ENCODE measurements at regions not wholly inside any gene's neighbourhood (a gene's known extent, or its start where the extent isn't known, plus 50 kb on each side); places are given as distances from the start of the nearest gene placed in this dataset.

GRCh38 chr2:128781166-128781565 is 462.5 kb upstream of the HS6ST1 start (continued):
- TF ChIP-seq REST (IDR thresholded peaks at IDR 0.05; ENCODE audit: low read depth, low read length) (no peak), USF1 (IDR thresholded peaks at IDR 0.05; ENCODE audit: borderline replicate concordance, low read depth) (no peak), JUND (IDR thresholded peaks at IDR 0.05) (no peak), CHD2 (IDR thresholded peaks at IDR 0.05; ENCODE audit: low read length, partially characterized antibody) (no peak)

GRCh38 chr2:128781585-128782385 is 463.1 kb upstream of the HS6ST1 start:
- no peak overlapping the region for H3K4me2 ChIP-seq
- no peaks in the 10 kb centered on the region for H3K9me3 ChIP-seq
- H3K79me2 ChIP-seq (ENCODE audit: insufficient read depth), result no peaks in the 10 kb centered on the region
- H3F3A ChIP-seq (replicated peaks; ENCODE audit: insufficient read depth), result no peaks in the 10 kb centered on the region
- H3K4me1 ChIP-seq (ENCODE audit: control insufficient read depth in 1 of 2, insufficient read depth in 2 of 2, low read depth in 1 of 2, low read length in 1 of 2), result peaks cover 0 to 2% of the 10 kb centered on the region in 2 experiments; a peak in 1 of 4 replicates
- TF ChIP-seq MAX (IDR thresholded peaks at IDR 0.05; ENCODE audit: low read depth) (no peak), TAF1 (IDR thresholded peaks at IDR 0.05; ENCODE audit: borderline replicate concordance, low read depth, low read length) (no peak), USF1 (IDR thresholded peaks at IDR 0.05; ENCODE audit: borderline replicate concordance, low read depth) (no peak), POLR2AphosphoS5 (IDR thresholded peaks at IDR 0.05; ENCODE audit: low read depth, low read length) (no peak), MEF2A (IDR thresholded peaks at IDR 0.05; ENCODE audit: borderline replicate concordance, low read depth) (no peak), REST (IDR thresholded peaks at IDR 0.05; ENCODE audit: low read depth, low read length) (no peak), SMC3 (IDR thresholded peaks at IDR 0.05; ENCODE audit: low read depth, low read length) (no peak), RCOR1 (IDR thresholded peaks at IDR 0.05; ENCODE audit: low read length) (no peak), FOXM1 (IDR thresholded peaks at IDR 0.05; ENCODE audit: low read depth) (no peak), SIN3A (IDR thresholded peaks at IDR 0.05; ENCODE audit: borderline replicate concordance, low read depth, low read length) (no peak), TEAD4 (IDR thresholded peaks at IDR 0.05; ENCODE audit: borderline replicate concordance, insufficient read depth) (no peak), MXI1 (IDR thresholded peaks at IDR 0.05; ENCODE audit: low read depth, low read length) (no peak), RXRA (IDR thresholded peaks at IDR 0.05; ENCODE audit: borderline replicate concordance, low read depth) (no peak), PBX3 (IDR thresholded peaks at IDR 0.05) (no peak), GATA2 (CRISPR knock-in tag; IDR thresholded peaks at IDR 0.05) (no peak), FOSL2 (IDR thresholded peaks at IDR 0.05; ENCODE audit: borderline replicate concordance, low read depth) (no peak), GABPA (IDR thresholded peaks at IDR 0.05; ENCODE audit: low read depth) (no peak), NFIC (IDR thresholded peaks at IDR 0.05; ENCODE audit: borderline replicate concordance) (no peak)
- H3K9ac ChIP-seq, result no peak overlapping the region
- no peaks in the 10 kb centered on the region for H4K20me1 ChIP-seq (ENCODE audit: insufficient read depth)
- H3K27me3 ChIP-seq (ENCODE audit: insufficient read depth), result no peaks in the 10 kb centered on the region
- H3K4me3 ChIP-seq (ENCODE audit: low read depth in 2 of 2, low read length in 1 of 2), result no peak overlapping the region
- CTCF ChIA-PET, result interaction anchor here (0.8 kb wide), 1 partner anchor 25 kb away, joined by 3 read pairs; no protein-coding TSS in a partner anchor
- no peak overlapping the region for H2AFZ ChIP-seq (ENCODE audit: low read depth)
- no peak for DNase-seq
- WGBS (ENCODE audit: low lambda C conversion rate), result 43% methylated on average over 16 of the region's 18 CpGs
- no peaks in the 10 kb centered on the region for H3K36me3 ChIP-seq (replicated peaks in 1 of 2; ENCODE audit: control insufficient read depth in 1 of 2, insufficient read depth in 2 of 2, low read length in 1 of 2)
- no peaks in the 10 kb centered on the region for H3K9me2 ChIP-seq
- no peak overlapping the region for H3K27ac ChIP-seq (ENCODE audit: low read depth in 2 of 2, low read length in 1 of 2)
- POLR2A ChIA-PET, result no interaction called here

Measured in SK-N-SH (cell line).